Adrenal gland (tissue), 9 donors: ENCODE measurements at regions not wholly inside any gene's neighbourhood (a gene's known extent, or its start where the extent isn't known, plus 50 kb on each side); places are given as distances from the start of the nearest gene placed in this dataset.

Source experiments
- DNase-seq, 7 donors: peaks; one replicate each; pipeline ENCODE4 v3.0.0-alpha.2; 2019 to 2020
- H3K27ac ChIP-seq, 5 donors: fragments of 200-600 bp; sonication (generic) in 4 of 5; 1 replicate in 3 of 5; 2 replicates in 2 of 5; pipeline versions ENCODE4 v1.5.1 to v1.8.0; 2016 to 2020; ENCODE audit warnings: mild to moderate bottlenecking in 1 of 5
- H3K27me3 ChIP-seq: fragments of 200-600 bp; 2 replicates; pipeline ENCODE4 v1.8.0; 2021
- H3K36me3 ChIP-seq, 2 donors: fragments of 200-600 bp; replicated peaks in 1 of 2; 1 replicate in 1 of 2; 2 replicates in 1 of 2; pipeline versions ENCODE4 v1.5.1 to v1.8.0; 2018 to 2022
- H3K4me1 ChIP-seq, 2 donors: fragments of 200-600 bp; replicated peaks in 1 of 2; 1 replicate in 1 of 2; 2 replicates in 1 of 2; pipeline versions ENCODE4 v1.5.1 to v1.8.0; 2018 to 2021
- H3K4me3 ChIP-seq, 4 donors: fragments of 200-600 bp; sonication (generic) in 3 of 4; one replicate each; pipeline ENCODE4 v1.5.1; 2016 to 2018
- H3K9me3 ChIP-seq, 3 donors: fragments of 200-600 bp; sonication (generic) in 1 of 3; replicated peaks in 1 of 3; 1 replicate in 2 of 3; 2 replicates in 1 of 3; pipeline versions ENCODE4 v1.5.1 to v1.8.0; 2016 to 2021
- POLR2A ChIP-seq, 2 donors: fragments of 450-650 bp; IDR thresholded peaks; one replicate each; pipeline ENCODE4 v1.6.1; 2017; ENCODE audit warnings: antibody characterized with exemption in 2 of 2, mild to moderate bottlenecking in 2 of 2, moderate library complexity in 1 of 2
- WGBS, 4 donors: extraction: QIAGEN DNeasy Blood & Tissue Kit in 2 of 4; methylation state at CpG; one replicate each; pipeline versions ENCODE4 v1.1.5 to v1.1.7; 2013 to 2017; 5-methylcytosine and 5-hydroxymethylcytosine counted together
- intact Hi-C, 2 donors: fragments of 100-400 bp; cut with DNase I; formaldehyde crosslinking; loops; one replicate each; pipeline versions ENCODE4 v1.14.1 to v1.15.0; 2022 to 2023
- TF ChIP-seq, protein P1 (sequence below), 6 experiments: fragments of 450-650 bp in 4 of 6; fragments of 200-600 bp in 2 of 6; sonication (generic) in 1 of 6; IDR thresholded peaks; 1 replicate in 5 of 6; 2 replicates in 1 of 6; pipeline versions ENCODE4 v1.5.1 to v1.8.0; 2016 to 2021; ENCODE audit warnings: antibody characterized with exemption in 6 of 6, mild to moderate bottlenecking in 2 of 6, moderate library complexity in 1 of 6
- donor health status: healthy with polysubstance abuse.
- donor health status: Bipolar disorder and iron deficiency.
- donor health status: DM: yes; HTN: yes; CAD: no.
- donor health status: DM: no; HTN: no; CAD: no.
- donor health status: DM: no; HTN: no; CAD: no.

DNA sequence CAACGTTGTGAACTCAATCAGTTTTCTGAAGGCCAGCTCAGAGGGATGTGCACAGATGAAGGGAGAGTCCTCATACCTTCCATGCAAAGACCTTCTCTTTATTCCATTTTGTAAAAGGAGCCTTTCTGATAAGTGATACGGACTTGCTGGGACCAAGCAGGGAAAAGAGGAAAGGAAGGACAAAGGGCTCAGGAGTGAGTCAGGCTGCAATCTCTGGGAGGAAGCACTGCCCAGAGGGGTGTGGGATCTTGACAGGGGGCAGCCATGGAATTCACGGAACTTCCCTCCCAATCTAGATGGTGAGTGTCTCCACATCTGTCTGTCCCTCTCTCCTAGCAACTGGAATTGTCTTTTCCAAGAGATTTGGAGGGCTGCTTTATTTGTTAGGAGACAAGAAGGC, 281.4 kb upstream of the CELF4 start:
- TF ChIP-seq POLR2A (IDR thresholded peaks at IDR 0.05), result no peak
- TF ChIP-seq, protein P1, sequence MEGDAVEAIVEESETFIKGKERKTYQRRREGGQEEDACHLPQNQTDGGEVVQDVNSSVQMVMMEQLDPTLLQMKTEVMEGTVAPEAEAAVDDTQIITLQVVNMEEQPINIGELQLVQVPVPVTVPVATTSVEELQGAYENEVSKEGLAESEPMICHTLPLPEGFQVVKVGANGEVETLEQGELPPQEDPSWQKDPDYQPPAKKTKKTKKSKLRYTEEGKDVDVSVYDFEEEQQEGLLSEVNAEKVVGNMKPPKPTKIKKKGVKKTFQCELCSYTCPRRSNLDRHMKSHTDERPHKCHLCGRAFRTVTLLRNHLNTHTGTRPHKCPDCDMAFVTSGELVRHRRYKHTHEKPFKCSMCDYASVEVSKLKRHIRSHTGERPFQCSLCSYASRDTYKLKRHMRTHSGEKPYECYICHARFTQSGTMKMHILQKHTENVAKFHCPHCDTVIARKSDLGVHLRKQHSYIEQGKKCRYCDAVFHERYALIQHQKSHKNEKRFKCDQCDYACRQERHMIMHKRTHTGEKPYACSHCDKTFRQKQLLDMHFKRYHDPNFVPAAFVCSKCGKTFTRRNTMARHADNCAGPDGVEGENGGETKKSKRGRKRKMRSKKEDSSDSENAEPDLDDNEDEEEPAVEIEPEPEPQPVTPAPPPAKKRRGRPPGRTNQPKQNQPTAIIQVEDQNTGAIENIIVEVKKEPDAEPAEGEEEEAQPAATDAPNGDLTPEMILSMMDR (IDR thresholded peaks at IDR 0.05), result no peak
- WGBS, 4 donors, result 37 to 56% (median 47%) methylated on average over 3 of the region's 3 CpGs
- Histone ChIP-seq H3K4me3 (no peak overlapping the region), H3K4me1 (no peaks in the 10 kb centered on the region), H3K27me3 (no peaks in the 10 kb centered on the region), H3K9me3 (no peaks in the 10 kb centered on the region), H3K27ac (no peak overlapping the region), H3K36me3 (no peaks in the 10 kb centered on the region)
- intact Hi-C loops, result no loop called here
- no peak for DNase-seq

DNA sequence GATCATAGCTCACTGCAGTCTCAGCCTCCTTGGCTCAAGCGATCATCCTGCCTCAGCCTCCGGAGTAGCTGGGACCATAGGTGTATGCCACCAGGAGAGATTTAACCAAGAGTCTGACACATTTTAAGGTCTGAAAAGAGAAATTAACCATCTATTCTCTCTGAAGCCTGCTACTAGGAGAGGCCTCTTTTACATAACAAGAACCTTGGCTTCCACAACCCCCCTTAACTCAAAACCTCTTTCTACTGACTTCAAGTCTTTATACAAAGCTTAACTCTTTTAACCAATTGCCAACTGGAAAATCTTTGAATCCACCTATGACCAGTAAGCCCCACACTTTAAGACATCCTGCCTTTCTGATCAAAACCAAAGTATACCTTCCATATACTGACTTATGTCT, 279.9 kb upstream of the CELF4 start:
- no peaks in the 10 kb centered on the region for H3K4me1 ChIP-seq
- H3K4me3 ChIP-seq, result no peak overlapping the region
- intact Hi-C loops, result no loop called here
- no peak for TF ChIP-seq POLR2A (IDR thresholded peaks at IDR 0.05)
- TF ChIP-seq, protein P1 (IDR thresholded peaks at IDR 0.05), result no peak
- no peaks in the 10 kb centered on the region for H3K36me3 ChIP-seq
- H3K27me3 ChIP-seq, result no peaks in the 10 kb centered on the region
- WGBS, 4 donors, result 36 to 88% (median 81%) methylated on average over 2 of the region's 2 CpGs
- no peaks in the 10 kb centered on the region for H3K9me3 ChIP-seq
- no peak overlapping the region for H3K27ac ChIP-seq
- DNase-seq, result no peak

DNA sequence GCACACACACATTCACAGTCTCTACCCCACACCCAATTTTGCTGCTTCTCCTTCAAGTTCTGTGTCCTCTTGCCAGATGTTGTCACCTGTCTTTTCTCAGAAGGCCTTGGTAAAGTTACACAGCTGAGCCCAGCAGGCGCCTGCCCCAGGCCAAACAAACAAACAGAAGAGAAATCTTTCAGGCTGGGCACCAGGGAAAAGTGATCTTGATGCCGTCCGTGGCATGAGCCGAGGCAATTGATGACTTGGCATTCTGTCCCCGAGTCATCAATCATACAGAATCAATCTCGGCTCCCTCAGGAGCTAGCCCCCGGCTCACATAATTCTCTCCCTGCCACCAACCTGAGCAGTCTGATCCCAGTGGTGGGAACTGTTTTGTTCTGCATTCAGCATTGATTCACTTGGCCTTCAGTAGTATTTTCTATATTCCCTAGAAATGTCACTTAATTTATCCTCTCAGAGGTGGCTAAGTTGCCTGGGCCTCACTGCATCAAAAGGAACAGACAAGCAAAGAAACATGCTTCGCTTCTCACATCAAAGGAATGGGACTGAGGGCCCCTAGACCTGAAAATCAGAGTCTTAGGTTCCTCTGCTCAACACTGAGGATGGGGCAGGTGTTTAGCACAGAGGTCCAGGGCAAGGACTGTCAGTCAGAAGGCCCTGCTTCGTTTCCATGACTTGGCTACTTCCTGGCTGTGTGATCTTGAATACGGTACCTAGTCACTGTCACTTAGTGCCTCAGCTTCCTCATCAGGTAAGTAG, 278.8 kb upstream of the CELF4 start:
- TF ChIP-seq, protein P1 (IDR thresholded peaks at IDR 0.05), result no peak
- TF ChIP-seq POLR2A (IDR thresholded peaks at IDR 0.05), result no peak
- H3K4me3 ChIP-seq, result no peak overlapping the region
- no peaks in the 10 kb centered on the region for H3K36me3 ChIP-seq
- H3K27ac ChIP-seq, result no peak overlapping the region
- intact Hi-C loops, result no loop called here
- 65 to 80% (median 67%) methylated on average over 9 to 10 of the region's 10 CpGs for WGBS, 4 donors
- no peaks in the 10 kb centered on the region for H3K9me3 ChIP-seq
- H3K27me3 ChIP-seq, result no peaks in the 10 kb centered on the region
- DNase-seq, result no peak
- H3K4me1 ChIP-seq, result no peaks in the 10 kb centered on the region

DNA sequence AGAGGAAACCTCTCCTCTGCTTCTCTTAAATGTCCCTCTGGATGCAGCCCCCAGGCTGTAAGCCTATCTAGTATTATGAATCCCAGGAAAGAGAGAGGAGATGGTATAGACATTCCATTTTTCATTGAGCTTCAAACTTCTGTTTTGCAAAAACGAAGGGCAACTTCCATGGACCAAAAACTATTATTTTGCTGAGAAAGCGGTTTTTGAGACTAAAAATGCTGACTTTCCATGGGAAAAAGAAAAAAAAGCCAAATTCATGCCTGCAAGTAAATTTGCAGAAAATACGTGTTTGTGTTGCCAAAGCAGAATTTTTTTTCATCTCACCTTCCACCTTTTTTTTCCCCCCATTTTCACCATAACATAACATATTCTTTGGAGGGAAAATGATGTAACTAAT, 272.5 kb upstream of the CELF4 start:
- Histone ChIP-seq H3K27ac (no peak overlapping the region), H3K9me3 (no peaks in the 10 kb centered on the region), H3K4me3 (no peak overlapping the region), H3K36me3 (no peaks in the 10 kb centered on the region), H3K27me3 (no peaks in the 10 kb centered on the region), H3K4me1 (no peaks in the 10 kb centered on the region)
- intact Hi-C loops, result no loop called here
- DNase-seq, result no peak
- TF ChIP-seq POLR2A (IDR thresholded peaks at IDR 0.05), result no peak
- TF ChIP-seq, protein P1 (IDR thresholded peaks at IDR 0.05), result no peak
- whole genome bisulfite sequencing, 4 donors, result 65 to 73% (median 70%) methylated on average over 3 of the region's 3 CpGs
